ENCODE measurements at regions not wholly inside any gene's neighbourhood (a gene's known extent, or its start where the extent isn't known, plus 50 kb on each side); places are given as distances from the start of the nearest gene placed in this dataset.

GRCh38 chr3:105950881-105951600 is 82.2 kb upstream of the CBLB start:
- TF ChIP-seq, protein P1, sequence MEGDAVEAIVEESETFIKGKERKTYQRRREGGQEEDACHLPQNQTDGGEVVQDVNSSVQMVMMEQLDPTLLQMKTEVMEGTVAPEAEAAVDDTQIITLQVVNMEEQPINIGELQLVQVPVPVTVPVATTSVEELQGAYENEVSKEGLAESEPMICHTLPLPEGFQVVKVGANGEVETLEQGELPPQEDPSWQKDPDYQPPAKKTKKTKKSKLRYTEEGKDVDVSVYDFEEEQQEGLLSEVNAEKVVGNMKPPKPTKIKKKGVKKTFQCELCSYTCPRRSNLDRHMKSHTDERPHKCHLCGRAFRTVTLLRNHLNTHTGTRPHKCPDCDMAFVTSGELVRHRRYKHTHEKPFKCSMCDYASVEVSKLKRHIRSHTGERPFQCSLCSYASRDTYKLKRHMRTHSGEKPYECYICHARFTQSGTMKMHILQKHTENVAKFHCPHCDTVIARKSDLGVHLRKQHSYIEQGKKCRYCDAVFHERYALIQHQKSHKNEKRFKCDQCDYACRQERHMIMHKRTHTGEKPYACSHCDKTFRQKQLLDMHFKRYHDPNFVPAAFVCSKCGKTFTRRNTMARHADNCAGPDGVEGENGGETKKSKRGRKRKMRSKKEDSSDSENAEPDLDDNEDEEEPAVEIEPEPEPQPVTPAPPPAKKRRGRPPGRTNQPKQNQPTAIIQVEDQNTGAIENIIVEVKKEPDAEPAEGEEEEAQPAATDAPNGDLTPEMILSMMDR (IDR thresholded peaks at IDR 0.05) = no peak
- TF ChIP-seq EZH2 (IDR thresholded peaks at IDR 0.05) = no peak

Measured in neural progenitor cell (in vitro differentiated cells).